K562 (cell line): ENCODE measurements at regions not wholly inside any gene's neighbourhood (a gene's known extent, or its start where the extent isn't known, plus 50 kb on each side); places are given as distances from the start of the nearest gene placed in this dataset.
A peak's percentile ranks its signal among the peaks of the same experiment; 100 is the strongest.

Experiments used
- ATAC-seq: fragments of 200-7000 bp; cut with Tn5 transposase; 3 replicates; pipeline ENCODE4 v1.9.1; 2020; ENCODE audit warnings: moderate library complexity
- BruUV-seq: library from RNA; stranded (reverse); fragments of 400-500 nt; replicated peaks from 2 replicates; lab custom pipeline; 2021; lab: Mats Ljungman, UMichigan
- CTCF ChIA-PET: fragments of 300-600 bp; formaldehyde crosslinking; extraction: SDS; loops from one replicate; lab custom pipeline; 2021; ENCODE audit warnings: low intra/inter-chr PET ratio; lab: Yijun Ruan, JAX
- POLR2A ChIA-PET: fragments of 300-600, 350-650 bp; sonication (Branson Sonifier 250); formaldehyde crosslinking; extraction: SDS; loops from one replicate; lab custom pipeline; 2021; ENCODE audit warnings: antibody characterized with exemption, inconsistent platforms; lab: Yijun Ruan, JAX
- DNase-seq, 4 experiments: peaks; one replicate each; pipeline versions ENCODE4 v3.0.0 to v3.0.0-alpha.2; 2011 to 2018; ENCODE audit warnings: low spot score in 3 of 4, mixed read lengths in 3 of 4; ENCODE audit errors: extremely low read depth in 1 of 4
- FAIRE-seq: peaks from 2 replicates; lab custom pipeline; 2011; peaks lifted over from hg19 to GRCh38; lab: Jason Lieb, UNC
- H2AFZ ChIP-seq: 2 replicates; pipeline ENCODE4 v1.6.0; 2011; ENCODE audit warnings: low read depth, low read length, control low read depth, inconsistent platforms
- H3K27ac ChIP-seq: fragments of 200-600 bp; 3 replicates; pipeline ENCODE4 v1.8.0; 2011; ENCODE audit warnings: low read depth, mild to moderate bottlenecking, control low read depth, inconsistent platforms, low read length, moderate library complexity, mixed read lengths; ENCODE audit errors: extremely low read depth
- H3K27me3 ChIP-seq, 2 experiments: fragments of 300-600 bp in 1 of 2; 2 replicates in 1 of 2; 3 replicates in 1 of 2; pipeline versions ENCODE4 v1.6.0 to v1.8.0; 2011; ENCODE audit warnings: inconsistent platforms in 2 of 2, low read length in 2 of 2, mild to moderate bottlenecking in 1 of 2, mixed read lengths in 1 of 2, moderate library complexity in 1 of 2; ENCODE audit not compliant: control insufficient read depth in 2 of 2, insufficient read depth in 2 of 2
- H3K36me3 ChIP-seq: fragments of 300-600 bp; 3 replicates; pipeline ENCODE4 v1.8.0; 2011; ENCODE audit warnings: mild to moderate bottlenecking, low read length, inconsistent platforms; ENCODE audit not compliant: control insufficient read depth, insufficient read depth
- H3K4me1 ChIP-seq, 2 experiments: fragments of 200-600 bp in 1 of 2; replicated peaks in 1 of 2; 2 replicates in 1 of 2; 3 replicates in 1 of 2; pipeline versions ENCODE4 v1.5.1 to v1.8.0; 2011; ENCODE audit warnings: inconsistent platforms in 2 of 2, low read length in 2 of 2, mild to moderate bottlenecking in 1 of 2, mixed read lengths in 1 of 2, moderate library complexity in 1 of 2; ENCODE audit not compliant: control insufficient read depth in 2 of 2, insufficient read depth in 2 of 2
- H3K4me2 ChIP-seq: 2 replicates; pipeline ENCODE4 v1.6.1; 2011; ENCODE audit warnings: low read length, control low read depth, inconsistent platforms, mixed read lengths; ENCODE audit not compliant: insufficient read depth
- H3K4me3 ChIP-seq: fragments of 200-600 bp; sonication (generic), shearing (Covaris generic); 2 replicates; pipeline ENCODE4 v1.5.1; 2016; ENCODE audit warnings: control low read depth, inconsistent platforms
- H3K79me2 ChIP-seq: fragments of 200-600 bp; 3 replicates; pipeline ENCODE4 v1.8.0; 2011; ENCODE audit warnings: low read length, inconsistent platforms; ENCODE audit not compliant: control insufficient read depth, insufficient read depth
- H3K9ac ChIP-seq, 2 experiments: 2 replicates each; pipeline versions ENCODE4 v1.6.0 to v1.6.1; 2011; ENCODE audit warnings: low read depth in 2 of 2, low read length in 2 of 2, control low read depth in 1 of 2, inconsistent platforms in 1 of 2, mild to moderate bottlenecking in 1 of 2, mixed read lengths in 1 of 2; ENCODE audit not compliant: insufficient read depth in 1 of 2
- H3K9me1 ChIP-seq: one replicate; pipeline ENCODE4 v1.6.0; 2011; ENCODE audit warnings: inconsistent platforms, mild to moderate bottlenecking, low read length, moderate library complexity; ENCODE audit not compliant: control insufficient read depth, insufficient read depth
- H3K9me3 ChIP-seq: replicated peaks from 2 replicates; pipeline ENCODE4 v1.5.1; 2011; ENCODE audit warnings: low read depth, low read length, inconsistent platforms; ENCODE audit not compliant: control insufficient read depth, insufficient read depth
- H4K20me1 ChIP-seq: replicated peaks from 2 replicates; pipeline ENCODE4 v1.6.1; 2011; ENCODE audit warnings: low read length, inconsistent platforms, mixed read lengths; ENCODE audit not compliant: control insufficient read depth, insufficient read depth
- ARHGAP35 ChIP-seq: fragments of 450-650 bp; IDR thresholded peaks from 2 replicates; pipeline ENCODE4 v1.6.1; 2018; ENCODE audit not compliant: partially characterized antibody
- FUS ChIP-seq: fragments of 200-400 bp; formaldehyde crosslinking; optimal IDR thresholded peaks from 2 replicates; pipeline ENCODE3; 2017; ENCODE audit warnings: low read depth, low read length
- NFYB ChIP-seq: IDR thresholded peaks from 2 replicates; pipeline ENCODE4 v1.6.1; 2011; ENCODE audit warnings: mild to moderate bottlenecking, moderate library complexity; ENCODE audit not compliant: insufficient read length; ENCODE audit errors: extremely low read depth
- STAT5B ChIP-seq: fragments of 250-450 bp; sonication (Bioruptor Pico); IDR thresholded peaks from 2 replicates; pipeline ENCODE4 v1.8.0; 2021; ENCODE audit warnings: mild to moderate bottlenecking, inconsistent platforms
- WHSC1 ChIP-seq: IDR thresholded peaks from one replicate; pipeline ENCODE4 v1.6.1; 2012; ENCODE audit warnings: low read length, control low read depth, inconsistent platforms
- ZNF347 ChIP-seq: fragments of 450-650 bp; formaldehyde crosslinking; IDR thresholded peaks from 2 replicates; pipeline ENCODE4 v1.4.0; 2020; ENCODE audit warnings: low read depth, mild to moderate bottlenecking, moderate library complexity
- WGBS: fragments of 100-300 bp; shearing (Covaris generic); methylation state at CpG from one replicate; pipeline ENCODE4 v1.1.6; 2016; ENCODE audit warnings: low coverage, mixed read lengths; ENCODE audit not compliant: insufficient coverage; ENCODE audit errors: missing lambda C conversion rate; 5-methylcytosine and 5-hydroxymethylcytosine counted together
- in situ Hi-C: fragments of 300-500 bp; cut with MboI; formaldehyde crosslinking; loops from 4 replicates; pipeline ENCODE4 v1.15.0; 2018; ENCODE audit warnings: inconsistent platforms, mixed read lengths
- intact Hi-C: fragments of 100-400 bp; cut with micrococcal nuclease; formaldehyde crosslinking; loops from 2 replicates; pipeline ENCODE4 v1.14.2; 2022
- TF ChIP-seq, protein P1 (sequence below), 2 experiments: fragments of 450-650 bp; formaldehyde crosslinking in 1 of 2; IDR thresholded peaks; 2 replicates each; pipeline versions ENCODE4 v1.4.0 to v1.6.1; 2014 to 2020; ENCODE audit warnings: mild to moderate bottlenecking in 2 of 2, borderline replicate concordance in 1 of 2, low read depth in 1 of 2
- TF ChIP-seq, protein P2 (sequence below): fragments of 250-450 bp; sonication (Bioruptor Pico); IDR thresholded peaks from 2 replicates; pipeline ENCODE4 v1.4.0; 2020; ENCODE audit warnings: mild to moderate bottlenecking, moderate library complexity
- TF ChIP-seq, protein P3 (sequence below): fragments of 250-450 bp; sonication (Bioruptor Pico); IDR thresholded peaks from 2 replicates; pipeline ENCODE4 v1.4.0; 2020; ENCODE audit warnings: mild to moderate bottlenecking

DNA sequence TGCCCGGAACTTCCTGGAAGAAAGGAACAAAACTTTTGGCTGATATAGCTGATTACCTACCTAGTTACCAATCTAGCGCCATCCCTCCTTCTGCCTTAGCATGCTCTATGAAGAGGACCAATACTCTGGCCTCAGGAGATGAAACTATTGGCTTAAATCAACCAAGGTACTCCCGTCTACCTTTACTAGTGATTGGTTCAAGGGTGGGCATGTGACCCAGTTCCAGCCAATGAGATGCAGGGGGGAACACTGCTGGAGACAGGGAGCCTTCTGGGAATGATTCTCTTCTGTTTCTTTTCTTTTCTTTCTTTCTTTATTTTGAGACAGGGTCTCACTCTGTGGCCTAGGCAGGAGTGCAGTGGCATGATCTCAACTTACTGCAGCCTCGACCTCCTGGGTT is 72.6 kb upstream of the CCDC167 start:
- H3K4me3 ChIP-seq = no peak overlapping the region
- ATAC-seq (peak; percentile 70), FAIRE-seq (peak; percentile 29), DNase-seq (peak in 3 of 4 experiments; percentile 54 to 59 (median 58))
- H3K4me1 ChIP-seq = peaks cover 0 to 4% of the 10 kb centered on the region in 2 experiments; a peak in 1 of 5 replicates
- 3% methylated on average over 4 of the region's 4 CpGs for WGBS
- H3K4me2 ChIP-seq = no peak overlapping the region
- H3K79me2 ChIP-seq = no peaks in the 10 kb centered on the region
- H3K9me1 ChIP-seq = no peaks in the 10 kb centered on the region
- H3K9me3 ChIP-seq = no peaks in the 10 kb centered on the region
- H3K27ac ChIP-seq = no peak overlapping the region
- H4K20me1 ChIP-seq = peaks cover 10% of the 10 kb centered on the region
- POLR2A ChIA-PET = interaction anchor here (0.7 kb wide), 2 partner anchors 32 to 577 kb away, joined by 3 to 4 read pairs; no protein-coding TSS in a partner anchor
- BruUV-seq = no TSS peak
- no peak overlapping the region for H3K9ac ChIP-seq
- CTCF ChIA-PET = no interaction called here
- H3K27me3 ChIP-seq = peaks cover 55 to 77% of the 10 kb centered on the region in 2 experiments
- intact Hi-C loops = no loop called here
- in situ Hi-C loops = no loop called here
- H3K36me3 ChIP-seq = no peaks in the 10 kb centered on the region
- no peak overlapping the region for H2AFZ ChIP-seq
- TF ChIP-seq WHSC1 (no peak), ARHGAP35 (no peak), NFYB (peak; percentile 87), STAT5B (CRISPR knock-in tag) (no peak), FUS (no peak), ZNF347 (CRISPR knock-in tag) (no peak)
- TF ChIP-seq, protein P1, sequence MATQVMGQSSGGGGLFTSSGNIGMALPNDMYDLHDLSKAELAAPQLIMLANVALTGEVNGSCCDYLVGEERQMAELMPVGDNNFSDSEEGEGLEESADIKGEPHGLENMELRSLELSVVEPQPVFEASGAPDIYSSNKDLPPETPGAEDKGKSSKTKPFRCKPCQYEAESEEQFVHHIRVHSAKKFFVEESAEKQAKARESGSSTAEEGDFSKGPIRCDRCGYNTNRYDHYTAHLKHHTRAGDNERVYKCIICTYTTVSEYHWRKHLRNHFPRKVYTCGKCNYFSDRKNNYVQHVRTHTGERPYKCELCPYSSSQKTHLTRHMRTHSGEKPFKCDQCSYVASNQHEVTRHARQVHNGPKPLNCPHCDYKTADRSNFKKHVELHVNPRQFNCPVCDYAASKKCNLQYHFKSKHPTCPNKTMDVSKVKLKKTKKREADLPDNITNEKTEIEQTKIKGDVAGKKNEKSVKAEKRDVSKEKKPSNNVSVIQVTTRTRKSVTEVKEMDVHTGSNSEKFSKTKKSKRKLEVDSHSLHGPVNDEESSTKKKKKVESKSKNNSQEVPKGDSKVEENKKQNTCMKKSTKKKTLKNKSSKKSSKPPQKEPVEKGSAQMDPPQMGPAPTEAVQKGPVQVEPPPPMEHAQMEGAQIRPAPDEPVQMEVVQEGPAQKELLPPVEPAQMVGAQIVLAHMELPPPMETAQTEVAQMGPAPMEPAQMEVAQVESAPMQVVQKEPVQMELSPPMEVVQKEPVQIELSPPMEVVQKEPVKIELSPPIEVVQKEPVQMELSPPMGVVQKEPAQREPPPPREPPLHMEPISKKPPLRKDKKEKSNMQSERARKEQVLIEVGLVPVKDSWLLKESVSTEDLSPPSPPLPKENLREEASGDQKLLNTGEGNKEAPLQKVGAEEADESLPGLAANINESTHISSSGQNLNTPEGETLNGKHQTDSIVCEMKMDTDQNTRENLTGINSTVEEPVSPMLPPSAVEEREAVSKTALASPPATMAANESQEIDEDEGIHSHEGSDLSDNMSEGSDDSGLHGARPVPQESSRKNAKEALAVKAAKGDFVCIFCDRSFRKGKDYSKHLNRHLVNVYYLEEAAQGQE (IDR thresholded peaks at IDR 0.05; ENCODE audit: borderline replicate concordance) = 0 out of 2 replicates have a peak, but pooled peaks have one; percentile 14
- TF ChIP-seq, protein P1 (CRISPR knock-in tag; IDR thresholded peaks at IDR 0.05; ENCODE audit: low read depth) = no peak
- TF ChIP-seq, protein P2, sequence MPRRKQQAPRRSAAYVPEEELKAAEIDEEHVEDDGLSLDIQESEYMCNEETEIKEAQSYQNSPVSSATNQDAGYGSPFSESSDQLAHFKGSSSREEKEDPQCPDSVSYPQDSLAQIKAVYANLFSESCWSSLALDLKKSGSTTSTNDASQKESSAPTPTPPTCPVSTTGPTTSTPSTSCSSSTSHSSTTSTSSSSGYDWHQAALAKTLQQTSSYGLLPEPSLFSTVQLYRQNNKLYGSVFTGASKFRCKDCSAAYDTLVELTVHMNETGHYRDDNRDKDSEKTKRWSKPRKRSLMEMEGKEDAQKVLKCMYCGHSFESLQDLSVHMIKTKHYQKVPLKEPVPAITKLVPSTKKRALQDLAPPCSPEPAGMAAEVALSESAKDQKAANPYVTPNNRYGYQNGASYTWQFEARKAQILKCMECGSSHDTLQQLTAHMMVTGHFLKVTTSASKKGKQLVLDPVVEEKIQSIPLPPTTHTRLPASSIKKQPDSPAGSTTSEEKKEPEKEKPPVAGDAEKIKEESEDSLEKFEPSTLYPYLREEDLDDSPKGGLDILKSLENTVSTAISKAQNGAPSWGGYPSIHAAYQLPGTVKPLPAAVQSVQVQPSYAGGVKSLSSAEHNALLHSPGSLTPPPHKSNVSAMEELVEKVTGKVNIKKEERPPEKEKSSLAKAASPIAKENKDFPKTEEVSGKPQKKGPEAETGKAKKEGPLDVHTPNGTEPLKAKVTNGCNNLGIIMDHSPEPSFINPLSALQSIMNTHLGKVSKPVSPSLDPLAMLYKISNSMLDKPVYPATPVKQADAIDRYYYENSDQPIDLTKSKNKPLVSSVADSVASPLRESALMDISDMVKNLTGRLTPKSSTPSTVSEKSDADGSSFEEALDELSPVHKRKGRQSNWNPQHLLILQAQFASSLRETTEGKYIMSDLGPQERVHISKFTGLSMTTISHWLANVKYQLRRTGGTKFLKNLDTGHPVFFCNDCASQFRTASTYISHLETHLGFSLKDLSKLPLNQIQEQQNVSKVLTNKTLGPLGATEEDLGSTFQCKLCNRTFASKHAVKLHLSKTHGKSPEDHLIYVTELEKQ (CRISPR knock-in tag) = no peak
- TF ChIP-seq, protein P3, sequence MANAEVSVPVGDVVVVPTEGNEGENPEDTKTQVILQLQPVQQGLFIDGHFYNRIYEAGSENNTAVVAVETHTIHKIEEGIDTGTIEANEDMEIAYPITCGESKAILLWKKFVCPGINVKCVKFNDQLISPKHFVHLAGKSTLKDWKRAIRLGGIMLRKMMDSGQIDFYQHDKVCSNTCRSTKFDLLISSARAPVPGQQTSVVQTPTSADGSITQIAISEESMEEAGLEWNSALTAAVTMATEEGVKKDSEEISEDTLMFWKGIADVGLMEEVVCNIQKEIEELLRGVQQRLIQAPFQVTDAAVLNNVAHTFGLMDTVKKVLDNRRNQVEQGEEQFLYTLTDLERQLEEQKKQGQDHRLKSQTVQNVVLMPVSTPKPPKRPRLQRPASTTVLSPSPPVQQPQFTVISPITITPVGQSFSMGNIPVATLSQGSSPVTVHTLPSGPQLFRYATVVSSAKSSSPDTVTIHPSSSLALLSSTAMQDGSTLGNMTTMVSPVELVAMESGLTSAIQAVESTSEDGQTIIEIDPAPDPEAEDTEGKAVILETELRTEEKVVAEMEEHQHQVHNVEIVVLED (CRISPR knock-in tag) = no peak
